Bone marrow (tissue), 2 donors: ENCODE measurements at regions not wholly inside any gene's neighbourhood (a gene's known extent, or its start where the extent isn't known, plus 50 kb on each side); places are given as distances from the start of the nearest gene placed in this dataset.
"Not testable (repeated sequence)": the region's sequence is repeated elsewhere in the genome, so short reads cannot be mapped to it uniquely, and the experiment has no call there.

ENCODE experiments used
- DNase-seq, 2 donors: peaks; one replicate each; lab custom pipeline; 2025; lab: John Stamatoyannopoulos, UW

DNA sequence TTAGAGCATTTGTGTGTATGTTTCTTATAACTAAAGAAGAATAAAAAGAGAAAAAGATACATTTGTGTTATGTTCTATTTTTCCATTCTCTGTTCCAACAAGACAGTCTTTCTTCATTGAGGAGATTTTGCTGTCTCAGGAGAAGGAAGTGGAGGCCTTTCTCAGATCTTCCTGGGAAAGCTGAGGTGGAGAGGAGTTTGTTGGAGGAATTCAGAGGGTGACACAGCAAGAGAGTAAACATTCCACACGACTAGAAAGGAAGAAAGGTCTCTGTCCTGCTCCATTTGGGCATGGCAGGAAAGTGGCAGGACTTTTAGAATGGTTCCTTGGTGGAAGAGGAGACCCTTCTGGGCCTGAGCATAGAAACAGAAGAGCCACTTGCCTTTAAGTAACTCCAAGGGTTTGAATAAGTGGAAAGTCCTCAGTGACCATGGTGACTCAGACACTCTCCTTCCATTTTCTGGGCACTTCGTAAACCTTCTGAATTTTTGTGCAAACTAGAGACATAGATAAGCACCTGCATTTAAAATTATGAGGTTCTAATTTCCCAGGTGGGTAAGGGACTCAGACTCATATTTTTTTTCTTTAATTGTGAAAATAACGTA is 52.3 kb upstream of the COL5A2 start:
- DNase-seq, result no peak

DNA sequence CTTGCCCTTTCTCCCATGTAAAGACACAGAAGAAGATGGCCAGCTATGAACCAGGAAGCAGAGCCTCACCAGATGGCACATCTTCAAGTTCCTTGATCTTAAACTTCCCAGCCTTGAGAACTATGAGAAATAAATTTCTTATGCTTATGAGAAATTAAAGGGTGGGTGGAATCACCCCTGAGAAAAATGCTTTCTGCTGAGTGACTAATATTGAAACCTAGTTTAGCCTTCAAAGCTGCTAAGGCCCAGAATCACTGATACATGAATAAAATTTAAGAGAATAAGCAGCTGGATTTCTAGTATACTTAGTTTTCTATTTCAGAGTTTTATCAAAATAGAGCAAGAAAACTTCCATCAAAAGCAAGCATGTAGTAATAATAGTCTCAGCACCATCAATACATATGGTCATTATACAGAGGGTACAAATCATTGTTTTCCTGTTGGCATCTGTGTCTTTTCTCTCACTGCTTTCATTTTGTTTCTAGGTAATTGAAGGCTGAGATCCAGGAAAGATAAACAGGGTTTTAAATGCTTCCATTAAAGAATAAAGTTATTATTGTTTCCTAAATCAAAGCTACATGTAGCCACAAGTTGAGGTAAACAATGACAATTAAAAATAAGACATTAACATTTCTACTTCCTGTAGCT is 53.3 kb upstream of the COL5A2 start:
- DNase-seq, result no peak

DNA sequence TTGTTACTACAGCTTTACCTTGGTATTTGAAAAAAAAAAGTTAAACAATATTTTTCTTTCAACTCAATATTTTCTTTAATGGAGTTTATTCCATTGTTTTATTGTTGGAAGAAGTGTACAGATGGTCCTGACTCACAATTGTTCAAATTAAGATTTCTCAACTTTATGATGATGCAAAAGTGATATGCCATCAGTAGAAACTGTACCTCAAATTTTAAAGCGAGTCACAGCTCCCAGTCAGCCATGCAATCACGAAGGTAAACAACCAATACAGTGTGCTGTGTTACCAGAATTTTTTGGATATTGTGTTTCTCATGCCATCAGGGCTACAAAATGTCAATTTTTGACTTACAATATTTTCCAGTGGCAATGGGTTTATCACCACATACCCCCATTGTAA is 54.0 kb upstream of the COL5A2 start:
- no peak for DNase-seq

DNA sequence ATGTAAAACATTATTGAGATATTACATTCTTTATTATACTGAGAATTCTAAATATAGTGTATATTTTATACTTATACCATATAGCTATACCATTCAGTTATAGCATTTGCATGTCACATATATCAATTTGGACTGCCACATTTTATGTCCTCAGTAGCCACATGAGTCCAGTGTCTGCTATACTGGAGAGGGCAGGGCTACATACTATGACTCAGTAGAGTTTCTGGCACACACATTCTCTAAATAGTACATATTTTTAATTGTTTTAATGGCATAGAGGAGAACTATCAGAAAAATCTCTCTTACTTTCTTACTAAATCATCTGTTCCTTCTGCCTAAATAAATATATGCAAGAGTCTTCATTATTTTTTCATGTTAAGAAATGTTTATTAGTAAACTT is 55.4 kb upstream of the COL5A2 start:
- no peak for DNase-seq

DNA sequence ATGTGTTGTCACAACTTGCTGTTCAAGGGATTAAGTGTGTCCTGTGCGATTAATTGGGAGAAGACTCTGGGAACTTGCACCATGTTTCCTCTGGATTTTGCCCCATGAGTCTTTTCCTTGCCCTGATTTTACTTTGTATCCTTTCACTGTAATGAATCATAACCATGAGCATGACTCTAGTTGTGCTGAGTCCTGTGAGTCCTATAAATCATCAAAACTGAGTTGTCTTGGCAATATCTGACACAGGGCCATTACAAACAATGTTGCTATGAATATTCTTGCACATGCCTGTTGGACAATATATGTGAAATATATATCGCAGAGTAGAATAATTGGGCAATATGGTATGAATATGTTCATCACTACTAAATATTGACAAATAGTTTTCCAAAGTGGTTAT is 56.5 kb upstream of the COL5A2 start:
- no peak for DNase-seq

DNA sequence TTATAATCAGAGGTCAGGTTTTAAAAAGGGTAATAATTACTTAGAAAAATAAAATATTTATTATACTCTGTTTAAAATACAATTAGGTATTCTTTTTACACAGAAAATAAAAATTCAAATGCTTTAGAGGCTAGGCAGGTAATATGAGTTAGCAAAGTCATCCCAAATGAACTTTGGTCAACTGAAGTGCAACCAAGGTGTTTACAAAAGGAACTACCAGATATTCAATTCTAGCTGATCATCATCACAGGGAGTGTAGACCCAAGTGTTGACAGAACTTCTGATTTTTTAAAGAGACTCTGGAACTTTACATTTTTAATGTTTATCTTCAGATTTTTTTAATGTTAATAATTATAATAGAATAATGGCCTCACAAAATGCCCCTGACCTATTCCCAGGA is 59.3 kb upstream of the COL5A2 start:
- DNase-seq, result no peak

DNA sequence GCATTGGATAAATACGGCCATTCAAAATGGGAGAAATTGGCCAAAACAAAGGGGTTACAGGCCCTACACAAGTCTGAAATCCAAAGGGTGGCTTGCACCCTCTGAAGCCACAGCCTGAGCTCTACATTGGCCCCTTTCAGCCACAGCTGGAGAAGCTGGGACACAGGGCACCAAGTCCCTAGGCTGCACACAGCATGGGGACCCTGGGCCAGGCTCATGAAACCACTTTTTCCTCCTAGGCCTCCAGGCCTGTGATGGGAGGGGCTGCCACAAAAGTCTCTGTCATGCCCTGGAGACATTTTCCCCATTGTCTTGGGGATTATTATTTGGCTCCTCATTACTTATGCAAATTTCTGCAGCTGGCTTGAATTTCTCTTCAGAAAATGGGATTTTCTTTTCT is 64.3 kb upstream of the COL5A2 start:
- DNase-seq, result not testable (repeated sequence)

- no peak for DNase-seq
Observed at GRCh38 chr2:189247276-189247675, 67.7 kb upstream of the COL5A2 start.

DNA sequence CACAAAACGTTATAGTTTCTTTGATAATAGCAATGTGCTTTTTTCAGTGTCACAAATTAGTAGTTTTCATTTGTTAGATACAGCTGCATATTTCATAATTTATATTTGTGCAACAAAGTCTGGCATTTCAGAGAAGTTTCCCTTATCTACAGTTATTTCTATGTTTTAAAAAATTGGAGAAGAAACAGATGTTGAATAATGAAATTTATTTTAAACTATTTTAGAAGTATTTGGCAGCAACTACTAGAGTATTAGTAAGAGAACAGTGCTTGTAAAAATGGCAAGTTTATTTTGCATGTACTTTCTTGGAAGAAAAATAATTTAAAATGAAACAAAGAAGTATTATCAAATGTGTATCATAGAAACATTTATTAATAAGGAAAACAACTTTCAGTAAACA is 68.6 kb upstream of the COL5A2 start:
- no peak for DNase-seq

GRCh38 chr2:189249171-189249570 is 69.6 kb upstream of the COL5A2 start:
- no peak for DNase-seq

- DNase-seq, result no peak
Observed at GRCh38 chr2:189249901-189250300, 70.3 kb upstream of the COL5A2 start.

DNA sequence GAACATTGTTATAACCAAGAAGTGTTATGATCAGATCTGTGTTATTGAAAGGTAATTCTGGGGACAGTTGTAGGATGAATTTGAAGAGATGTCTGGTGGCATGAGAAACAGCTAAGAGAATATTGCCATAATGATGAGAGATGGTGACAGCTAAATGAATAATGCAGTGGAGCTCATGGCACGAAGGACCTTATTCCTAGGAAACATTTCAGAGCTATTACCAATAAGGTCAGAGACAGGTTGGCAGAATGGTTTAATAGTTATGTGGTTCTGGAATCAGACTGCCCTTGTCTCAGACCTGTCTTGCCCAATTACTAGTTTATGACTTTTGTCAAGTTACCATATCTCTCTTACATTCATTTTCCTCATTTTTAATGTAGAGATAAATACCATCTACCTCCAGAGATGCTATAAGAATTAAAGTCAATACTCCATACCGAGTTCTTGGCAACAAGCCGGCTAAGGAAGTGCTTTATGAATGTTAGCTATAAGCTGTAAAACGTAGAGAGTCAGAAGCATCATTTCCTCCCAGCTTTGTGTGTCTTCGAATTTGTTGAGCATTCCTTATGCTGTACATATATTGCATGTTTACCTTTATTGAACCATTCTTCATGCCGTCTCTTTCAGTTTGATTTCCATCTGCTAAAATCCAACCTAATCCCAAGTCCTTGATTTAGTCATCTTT is 73.6 kb upstream of the COL5A2 start:
- no peak for DNase-seq

DNA sequence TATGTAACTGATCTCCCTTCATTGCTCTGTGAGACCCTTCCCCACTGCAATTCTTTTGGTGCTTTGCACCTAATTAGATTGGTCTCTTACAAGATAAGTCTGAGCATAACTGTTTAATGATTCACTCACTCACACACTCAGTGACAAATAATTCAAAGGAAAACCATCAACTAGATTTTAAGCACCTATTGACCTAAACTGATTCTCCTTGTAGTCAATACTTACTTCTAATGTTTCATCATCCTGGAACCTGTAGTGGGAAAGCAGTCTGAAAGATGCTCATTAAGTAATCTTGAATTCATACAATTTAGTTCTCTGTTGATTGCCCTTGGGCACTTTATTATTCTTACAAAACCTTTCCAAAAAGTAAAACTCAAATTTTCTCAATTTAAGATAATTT is 74.3 kb upstream of the COL5A2 start:
- DNase-seq, result no peak

GRCh38 chr2:189254268-189254883 is 74.8 kb upstream of the COL5A2 start:
- DNase-seq, result no peak

- DNase-seq, result no peak
Observed at GRCh38 chr2:189255711-189256110, 76.2 kb upstream of the COL5A2 start.

- DNase-seq, result no peak
Observed at GRCh38 chr2:189258616-189259365, 79.2 kb upstream of the COL5A2 start.

GRCh38 chr2:189260361-189260814 is 80.8 kb upstream of the COL5A2 start:
- DNase-seq, result no peak

GRCh38 chr2:189261431-189261841 is 81.9 kb upstream of the COL5A2 start:
- DNase-seq, result no peak

DNA sequence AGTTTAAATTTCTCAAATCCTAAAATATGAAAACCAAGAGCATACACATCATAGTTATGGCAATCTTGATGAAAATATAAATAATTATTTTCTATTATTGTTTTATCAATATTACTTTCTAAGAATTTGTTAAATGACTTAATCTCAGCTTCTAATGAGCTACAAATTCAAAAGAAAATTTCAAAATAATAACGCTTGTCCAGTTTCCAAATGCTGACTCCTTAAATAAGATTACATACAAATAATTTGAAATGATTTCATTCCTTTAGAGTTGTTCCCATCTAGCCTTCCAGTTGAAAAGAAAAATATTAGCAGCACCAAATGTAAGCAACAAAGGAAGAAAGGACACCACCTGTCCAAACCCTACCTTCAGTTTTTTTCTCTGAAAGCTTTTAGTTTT is 82.4 kb upstream of the COL5A2 start:
- DNase-seq, result no peak

DNA sequence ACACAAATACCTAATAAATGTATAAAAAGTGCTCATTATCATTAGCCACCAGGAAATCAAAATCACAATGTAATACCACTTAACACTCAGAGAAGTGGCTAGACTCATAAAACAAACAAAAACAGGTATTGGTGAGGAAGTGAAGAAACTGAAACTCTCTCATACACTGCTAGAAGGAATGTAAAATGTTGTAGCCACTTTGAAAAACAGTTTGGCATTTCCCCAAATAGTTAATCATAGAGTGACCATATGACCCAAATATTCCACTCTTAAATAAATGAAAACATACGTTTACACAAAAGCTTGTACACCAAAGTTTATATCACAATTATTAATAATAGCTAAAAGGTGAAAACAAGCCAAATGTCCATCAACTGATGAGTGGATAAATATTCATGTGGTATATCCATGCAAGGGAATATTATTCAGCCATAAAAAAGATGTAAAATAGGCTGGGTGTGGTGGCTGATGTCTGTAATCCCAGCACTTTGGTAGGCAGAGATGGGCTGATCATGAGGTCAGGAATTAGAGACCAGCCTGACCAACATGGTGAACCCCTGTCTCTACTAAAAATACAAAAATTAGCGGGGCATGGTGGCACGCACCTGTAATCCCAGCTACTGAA is 86.2 kb upstream of the COL5A2 start:
- DNase-seq, result no peak

DNA sequence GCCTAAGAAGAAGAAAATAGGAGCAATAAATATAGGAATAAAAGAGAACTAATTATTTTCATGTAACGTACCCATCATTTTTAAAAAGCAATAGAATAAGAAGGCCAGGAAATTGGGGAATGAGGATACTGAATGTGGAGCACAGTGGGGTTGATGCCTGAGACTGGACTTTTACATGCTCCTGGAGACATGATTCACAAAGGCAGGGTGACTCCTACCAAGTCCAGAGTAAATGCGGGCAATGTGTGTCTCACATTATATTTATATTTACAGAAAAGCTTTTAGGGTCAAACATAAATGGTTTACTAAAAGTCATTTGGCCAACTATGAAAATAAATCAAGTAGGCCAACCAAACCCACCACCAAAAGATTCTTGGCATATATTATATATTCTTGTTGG is 87.9 kb upstream of the COL5A2 start:
- no peak for DNase-seq
